Activated T-helper 1 cell treated with Interleukin-2 at 50 U/mL for 16 hours (primary cell): ENCODE measurements at regions not wholly inside any gene's neighbourhood (a gene's known extent, or its start where the extent isn't known, plus 50 kb on each side); places are given as distances from the start of the nearest gene placed in this dataset.

ENCODE experiments used
- DNase-seq: peaks from one replicate; pipeline ENCODE4 v3.0.0-alpha.2; 2020; ENCODE audit warnings: low read depth

DNA sequence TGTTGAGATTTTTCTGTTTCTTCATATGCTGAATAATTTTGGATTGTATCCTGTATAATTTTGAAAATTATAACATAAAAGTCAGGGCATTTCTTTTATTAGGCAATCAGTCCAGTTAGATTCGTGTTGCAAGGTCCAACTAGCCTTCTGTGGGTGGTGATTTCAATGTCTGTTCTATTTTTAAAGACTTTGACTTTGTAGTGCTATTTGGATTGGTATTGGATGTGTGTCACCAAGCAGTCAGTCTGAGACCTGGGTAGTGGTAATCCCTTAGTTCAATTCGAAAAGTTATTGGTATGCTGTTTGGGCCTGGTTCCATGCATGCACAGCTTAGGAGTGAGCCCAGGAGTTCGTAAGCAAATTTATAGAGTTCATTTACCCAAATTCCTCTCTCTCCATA lies 82.2 kb downstream of the EPDR1 start:
- DNase-seq, result no peak

- DNase-seq, result no peak
These were observed 86.1 kb downstream of the EPDR1 start for GRCh38 chr7:38006559-38006958.

GRCh38 chr7:38007096-38007495 lies 86.7 kb downstream of the EPDR1 start:
- DNase-seq, result no peak

DNA sequence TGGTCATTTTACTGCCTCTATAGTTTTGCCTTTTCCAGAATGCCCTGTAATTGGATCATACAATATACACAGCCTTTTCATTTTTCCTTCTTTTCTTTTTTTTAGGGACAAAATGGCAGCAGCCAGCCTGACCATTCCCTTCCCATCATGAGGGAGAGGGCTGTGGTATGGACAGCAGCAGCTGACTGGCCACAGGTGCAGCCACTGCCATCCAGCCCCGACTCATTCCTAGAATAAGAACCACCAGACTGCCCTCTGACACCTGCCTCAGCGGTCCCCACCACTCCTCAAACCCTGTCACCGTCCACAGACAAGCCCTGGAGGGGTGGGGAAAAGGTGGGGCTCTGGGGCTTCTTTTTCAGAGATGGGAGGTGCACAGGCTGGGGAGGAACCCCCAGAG lies 92.8 kb downstream of the EPDR1 start:
- no peak for DNase-seq

DNA sequence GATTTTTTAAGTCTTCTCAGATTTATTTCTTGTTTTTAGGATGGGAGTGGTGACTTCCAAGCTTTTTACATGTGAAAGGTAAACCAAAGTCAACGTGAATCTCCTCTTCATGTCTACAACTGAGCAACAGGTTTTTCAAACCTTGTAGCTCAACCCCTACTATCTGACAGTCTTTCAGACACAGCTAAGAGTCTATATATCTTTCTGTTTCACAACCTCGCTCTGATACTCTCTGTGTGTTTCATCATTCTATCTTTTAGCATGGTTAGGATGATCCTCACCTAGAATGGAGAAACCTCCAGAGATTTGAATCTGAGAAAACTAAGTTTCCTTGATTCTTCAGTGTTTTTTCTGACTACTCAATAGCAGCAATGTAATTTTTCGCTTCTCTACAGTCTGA lies 96.1 kb downstream of the EPDR1 start:
- DNase-seq, result no peak

- no peak for DNase-seq
These were observed 96.9 kb downstream of the EPDR1 start for GRCh38 chr7:38017320-38017719.

GRCh38 chr7:38020121-38020785 lies 99.8 kb downstream of the EPDR1 start:
- no peak for DNase-seq

GRCh38 chr7:38021892-38022291 lies 101.5 kb downstream of the EPDR1 start:
- no peak for DNase-seq

DNA sequence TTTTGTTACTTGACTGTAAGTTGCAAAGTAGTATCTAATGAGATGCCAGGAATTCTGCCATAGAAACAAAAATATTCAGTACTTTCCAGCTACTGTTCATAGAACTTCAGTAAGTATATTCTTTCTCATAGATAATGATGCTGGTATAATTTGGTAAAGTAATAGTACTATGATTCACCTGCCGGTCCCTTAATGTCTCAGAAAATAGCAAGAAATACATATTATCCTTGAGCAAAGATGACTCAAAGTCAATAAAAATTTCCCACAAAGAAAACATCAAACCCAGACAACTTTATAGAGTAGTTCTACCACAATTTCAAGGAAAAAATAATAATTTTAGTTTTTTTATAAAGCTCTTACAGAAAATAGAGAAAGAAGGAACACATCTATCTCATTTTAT lies 105.4 kb downstream of the EPDR1 start:
- no peak for DNase-seq

DNA sequence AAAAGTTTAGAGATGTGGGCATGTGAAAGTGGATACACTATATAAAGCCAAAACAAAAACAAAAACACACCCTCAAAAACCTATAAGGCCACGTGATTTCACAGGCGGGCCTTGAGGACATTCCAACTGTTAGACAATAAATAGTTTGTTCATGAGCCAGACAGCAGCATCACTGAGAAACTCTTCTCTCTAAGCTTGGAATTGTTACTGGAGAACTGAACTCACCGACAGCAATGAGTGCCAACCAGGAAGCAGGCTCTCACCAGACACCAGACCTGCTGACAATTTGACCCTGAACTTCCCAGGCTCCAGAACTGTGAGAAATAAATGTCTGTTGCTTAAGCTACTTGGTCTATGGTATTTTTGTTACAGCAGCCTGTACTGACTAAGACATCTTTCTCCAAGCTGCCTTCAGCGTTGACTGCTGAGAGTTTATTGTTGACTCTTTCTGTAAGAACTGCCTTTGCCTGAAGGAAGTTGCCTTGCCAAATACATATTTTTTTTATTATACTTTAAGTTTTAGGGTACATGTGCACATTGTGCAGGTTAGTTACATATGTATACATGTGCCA lies 107.5 kb downstream of the EPDR1 start:
- DNase-seq, result no peak

DNA sequence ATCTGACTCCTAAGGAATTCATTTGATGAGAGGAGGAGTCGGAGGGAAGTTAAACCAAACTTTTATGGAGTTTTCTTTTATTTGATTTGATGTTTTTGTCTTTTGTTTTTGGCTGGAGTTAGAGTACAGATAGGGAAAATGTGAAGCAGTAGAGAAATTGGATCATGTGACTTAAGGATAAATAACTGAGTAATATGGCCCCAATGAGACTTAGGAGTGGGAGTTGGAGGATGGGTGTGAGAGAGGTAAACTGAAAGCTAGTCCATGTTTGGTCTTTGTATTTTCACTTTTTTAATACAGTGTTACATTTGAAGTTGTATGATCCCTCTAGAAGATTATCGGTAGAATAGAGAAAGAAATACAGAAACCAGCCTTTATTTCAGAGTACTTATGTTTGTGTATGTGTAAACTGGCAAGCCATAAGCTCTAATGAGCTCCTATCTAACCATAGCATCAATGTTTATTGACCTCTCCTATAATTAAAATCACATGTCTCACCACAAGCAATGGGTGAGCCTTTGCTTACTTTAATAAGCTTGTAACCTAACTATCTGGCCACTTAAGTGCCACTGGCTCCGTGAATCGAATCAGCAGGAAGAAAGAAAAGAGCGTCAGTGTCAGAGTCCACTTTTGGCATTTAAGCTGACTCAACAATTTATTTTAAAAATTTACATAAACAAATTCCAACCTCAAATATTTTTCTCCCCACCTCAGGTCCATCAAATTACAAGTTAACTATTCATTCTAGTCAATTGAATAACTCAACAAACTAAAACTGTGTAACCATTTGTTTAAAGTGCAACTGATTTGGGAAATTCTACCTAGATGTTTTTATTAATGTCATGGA lies 113.8 kb downstream of the EPDR1 start:
- DNase-seq, result no peak

- DNase-seq, result no peak
These were observed 120.4 kb downstream of the EPDR1 start for GRCh38 chr7:38040831-38041230.

- DNase-seq, result no peak
These were observed 128.4 kb upstream of the STARD3NL start for GRCh38 chr7:38049679-38050078.

GRCh38 chr7:38051311-38051710 lies 126.7 kb upstream of the STARD3NL start:
- DNase-seq, result no peak

DNA sequence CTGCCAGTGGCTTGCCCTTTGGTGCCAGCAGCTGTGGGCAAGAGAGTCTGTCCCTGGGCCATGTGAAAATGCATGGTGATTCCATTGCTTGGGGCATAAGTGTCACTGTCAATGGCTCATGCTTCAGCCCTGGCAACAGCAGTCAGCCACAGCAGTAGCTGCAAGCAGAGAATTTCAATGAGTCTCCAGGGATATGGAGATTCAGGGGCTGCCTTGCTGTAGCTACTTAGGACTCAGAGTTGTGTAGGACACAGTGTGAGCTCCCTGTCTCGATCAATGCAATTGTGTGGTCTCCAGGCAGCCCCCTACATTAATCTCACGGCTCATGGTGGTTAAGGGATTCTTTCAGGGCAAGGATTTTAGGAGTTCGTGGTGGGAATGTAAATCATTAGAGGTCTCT lies 126.3 kb upstream of the STARD3NL start:
- no peak for DNase-seq

DNA sequence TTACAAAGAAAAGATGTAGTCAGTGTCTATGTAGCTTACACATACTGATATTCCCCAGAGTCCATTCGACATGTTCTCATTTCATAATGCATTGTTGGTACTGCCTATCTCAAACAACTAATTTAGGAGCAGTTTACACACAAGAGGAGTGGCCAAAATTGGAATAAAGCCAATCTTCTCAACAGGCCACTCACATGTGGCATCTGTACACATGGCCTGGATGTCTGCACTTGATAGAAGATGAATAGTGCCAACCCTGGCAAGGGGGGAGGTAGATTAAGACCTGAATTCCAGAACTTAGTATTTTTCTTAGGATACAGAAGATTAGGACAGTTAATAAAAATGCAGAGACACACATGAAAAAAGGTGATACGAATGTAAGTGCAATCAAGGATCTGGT lies 125.3 kb upstream of the STARD3NL start:
- no peak for DNase-seq

DNA sequence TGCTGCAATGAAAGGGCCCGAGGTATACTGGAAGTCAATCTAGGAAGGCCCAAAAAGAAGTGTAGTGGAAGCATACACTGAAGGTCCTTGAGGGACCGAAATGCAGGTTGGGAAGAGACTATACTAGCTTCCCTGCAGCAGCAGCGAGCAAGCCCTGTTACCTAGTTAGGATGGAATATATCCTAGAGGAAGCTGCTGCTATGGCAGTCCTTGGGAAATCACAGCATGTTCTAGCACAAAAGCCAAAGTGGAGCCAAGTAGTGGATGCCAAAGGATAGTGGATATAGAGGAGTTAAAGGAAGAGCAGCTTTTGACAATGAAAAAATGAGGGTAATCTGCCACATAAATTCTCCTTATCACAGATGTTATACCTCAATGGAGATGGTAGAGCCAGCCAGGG lies 123.8 kb upstream of the STARD3NL start:
- no peak for DNase-seq

DNA sequence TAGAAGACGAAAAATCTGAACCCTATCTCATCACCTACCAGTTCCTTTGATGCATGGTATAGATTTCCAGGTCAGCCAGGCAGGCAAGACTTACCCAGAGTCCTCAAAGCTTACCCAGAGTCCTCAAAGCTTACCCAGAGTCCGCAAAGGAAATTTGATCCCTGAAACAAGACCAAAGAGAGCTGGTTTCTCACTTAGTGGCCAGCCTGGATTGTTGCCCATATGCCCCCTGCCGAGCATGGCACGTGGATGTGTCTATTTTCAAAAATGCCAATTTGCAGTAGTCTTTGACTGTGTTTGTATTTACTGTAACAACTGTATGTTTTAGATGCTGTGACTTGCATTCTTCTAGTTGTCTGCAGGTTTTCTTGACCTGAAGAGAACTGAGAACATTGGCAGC lies 120.2 kb upstream of the STARD3NL start:
- no peak for DNase-seq

- no peak for DNase-seq
These were observed 117.9 kb upstream of the STARD3NL start for GRCh38 chr7:38060116-38060515.

DNA sequence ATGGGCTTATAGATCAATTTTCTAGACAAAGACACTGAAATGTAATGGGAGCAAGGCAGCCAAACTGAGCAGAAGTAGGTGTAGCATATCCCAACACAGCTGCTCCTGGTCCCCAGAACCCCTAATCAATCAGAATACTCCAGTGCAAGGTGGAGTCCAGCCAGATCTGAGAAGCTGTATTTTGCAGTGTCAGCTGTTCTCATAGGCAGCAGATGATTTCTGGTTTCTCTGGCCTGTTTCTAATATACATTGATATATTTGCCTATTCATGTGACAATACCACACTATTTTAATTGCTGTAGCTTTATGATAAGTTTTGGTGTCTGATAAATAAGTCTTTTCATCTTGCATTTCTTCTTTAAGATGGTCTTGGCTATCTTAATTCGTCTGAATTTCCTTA lies 117.4 kb upstream of the STARD3NL start:
- no peak for DNase-seq

DNA sequence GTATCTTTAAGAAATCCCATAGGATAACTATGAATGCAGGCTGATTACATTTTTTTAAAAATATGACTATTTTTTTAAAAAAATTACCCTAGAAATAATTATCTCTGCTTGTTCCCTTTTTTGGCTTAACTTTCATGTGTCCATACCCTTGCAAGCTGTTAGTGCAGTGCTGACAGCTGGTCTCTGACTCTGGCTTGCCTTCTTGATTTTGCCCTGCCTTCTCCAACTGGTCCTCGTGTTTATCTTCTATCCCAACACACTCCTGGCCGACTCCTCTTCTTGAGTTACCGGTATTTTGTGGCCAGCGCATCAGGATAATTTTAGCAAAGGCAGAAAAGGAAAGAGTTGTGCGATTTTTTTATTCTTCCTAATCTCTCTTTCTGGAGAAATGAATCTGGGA lies 111.7 kb upstream of the STARD3NL start:
- DNase-seq, result no peak

- DNase-seq, result no peak
These were observed 109.6 kb upstream of the STARD3NL start for GRCh38 chr7:38068461-38068860.

DNA sequence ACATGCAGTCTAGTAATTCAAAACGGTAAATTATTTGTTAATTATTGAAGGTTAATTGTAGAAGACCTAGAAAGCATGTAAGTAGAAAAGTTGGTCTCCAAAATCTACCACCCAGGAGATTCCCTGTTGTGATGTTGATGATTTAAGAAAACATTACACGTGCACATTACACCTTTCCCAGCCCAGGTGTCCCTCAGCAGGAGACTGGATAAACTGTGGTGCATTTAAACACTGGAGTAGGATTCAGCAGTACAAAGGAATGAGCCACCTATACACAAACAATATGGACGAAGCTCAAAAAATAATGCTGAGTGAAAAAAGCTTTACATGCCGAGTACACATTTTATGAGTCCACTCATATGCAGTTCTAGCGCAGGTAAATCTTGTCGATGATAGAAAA lies 109.0 kb upstream of the STARD3NL start:
- no peak for DNase-seq
